Mucosa of descending colon (tissue), 3 donors: ENCODE measurements at regions not wholly inside any gene's neighbourhood (a gene's known extent, or its start where the extent isn't known, plus 50 kb on each side); places are given as distances from the start of the nearest gene placed in this dataset.

ENCODE experiments used
- ATAC-seq: fragments of 200-7000 bp; cut with Tn5 transposase; one replicate; pipeline ENCODE4 v1.9.1; 2020; ENCODE audit warnings: mild to moderate bottlenecking, moderate library complexity
- DNase-seq, 3 donors: peaks; one replicate each; pipeline ENCODE4 v3.0.0-alpha.2; 2020
- H3K36me3 ChIP-seq: fragments of 200-600 bp; one replicate; pipeline ENCODE4 v1.8.0; 2021; ENCODE audit warnings: low read depth, mild to moderate bottlenecking
- H3K4me1 ChIP-seq: fragments of 200-600 bp; one replicate; pipeline ENCODE4 v1.8.0; 2021; ENCODE audit warnings: low read depth, mild to moderate bottlenecking
- H3K4me3 ChIP-seq: fragments of 200-600 bp; one replicate; pipeline ENCODE4 v1.8.0; 2021; ENCODE audit warnings: mild to moderate bottlenecking
- H3K9me3 ChIP-seq: fragments of 200-600 bp; one replicate; pipeline ENCODE4 v1.8.0; 2021; ENCODE audit warnings: mild to moderate bottlenecking
- CTCF ChIP-seq: fragments of 200-600 bp; IDR thresholded peaks from one replicate; pipeline ENCODE4 v1.8.0; 2022; ENCODE audit warnings: antibody characterized with exemption, mild to moderate bottlenecking
- intact Hi-C, 2 donors: fragments of 100-400 bp; cut with DNase I in 1 of 2; cut with micrococcal nuclease in 1 of 2; formaldehyde crosslinking; loops; one replicate each; pipeline versions ENCODE4 v1.11.0 to v1.11.1; 2022; cut with DNase I, micrococcal nuclease
- donor health status: DM: no; HTN: no; CAD: no; lungs with moderate emphysema.
- donor health status: DM: no; HTN: no; CAD: no.
- donor health status: DM: no; HTN: yes; CAD: no.

GRCh38 chr17:71184716-71185115 is 936.1 kb upstream of the SOX9 start:
- H3K36me3 ChIP-seq, result no peaks in the 10 kb centered on the region
- H3K9me3 ChIP-seq, result no peaks in the 10 kb centered on the region
- no peak for DNase-seq
- TF ChIP-seq CTCF, result no peak
- H3K4me1 ChIP-seq, result peaks cover 13% of the 10 kb centered on the region
- H3K4me3 ChIP-seq, result no peak overlapping the region
- intact Hi-C loops, result no loop called here
- no peak for ATAC-seq

- no peak for TF ChIP-seq CTCF
- H3K4me3 ChIP-seq, result no peak overlapping the region
- no peaks in the 10 kb centered on the region for H3K36me3 ChIP-seq
- ATAC-seq (no peak), DNase-seq (no peak)
- H3K4me1 ChIP-seq, result peaks cover 10% of the 10 kb centered on the region
- H3K9me3 ChIP-seq, result no peaks in the 10 kb centered on the region
- intact Hi-C loops, result no loop called here
These were observed 933.5 kb upstream of the SOX9 start for GRCh38 chr17:71187145-71187878.

GRCh38 chr17:71188811-71189492 is 931.9 kb upstream of the SOX9 start:
- ATAC-seq (no peak), DNase-seq (no peak)
- no peak for TF ChIP-seq CTCF
- Histone ChIP-seq H3K4me1 (peaks cover 8% of the 10 kb centered on the region), H3K9me3 (no peaks in the 10 kb centered on the region), H3K36me3 (no peaks in the 10 kb centered on the region), H3K4me3 (no peak overlapping the region)
- intact Hi-C loops, result no loop called here

GRCh38 chr17:71189493-71189831 is 931.4 kb upstream of the SOX9 start:
- no peak for ATAC-seq
- DNase-seq, result no peak
- intact Hi-C loops, result no loop called here
- H3K4me1 ChIP-seq, result peaks cover 8% of the 10 kb centered on the region
- TF ChIP-seq CTCF, result no peak
- no peaks in the 10 kb centered on the region for H3K9me3 ChIP-seq
- no peak overlapping the region for H3K4me3 ChIP-seq
- no peaks in the 10 kb centered on the region for H3K36me3 ChIP-seq

- H3K9me3 ChIP-seq, result no peaks in the 10 kb centered on the region
- no peak overlapping the region for H3K4me3 ChIP-seq
- ATAC-seq (peak; percentile 91), DNase-seq (no peak)
- intact Hi-C loops, result no loop called here
- no peak for TF ChIP-seq CTCF
- H3K4me1 ChIP-seq, result peaks cover 8% of the 10 kb centered on the region
- H3K36me3 ChIP-seq, result no peaks in the 10 kb centered on the region
These were observed 928.7 kb upstream of the SOX9 start for GRCh38 chr17:71192039-71192555.
